RWPE1 (cell line): ENCODE measurements at regions not wholly inside any gene's neighbourhood (a gene's known extent, or its start where the extent isn't known, plus 50 kb on each side); places are given as distances from the start of the nearest gene placed in this dataset.

Experiments used
- CTCF ChIA-PET: fragments of 350-600 bp; sonication (Branson Sonifier 250); formaldehyde crosslinking; extraction: SDS; loops from one replicate; lab custom pipeline; 2021; lab: Yijun Ruan, JAX
- POLR2A ChIA-PET: fragments of 400-600 bp; formaldehyde crosslinking; extraction: SDS; loops from one replicate; lab custom pipeline; 2020; ENCODE audit warnings: antibody characterized with exemption; ENCODE audit not compliant: low non-redundant PET; lab: Yijun Ruan, JAX
- DNase-seq: peaks from one replicate; pipeline ENCODE4 v3.0.0; 2012; ENCODE audit warnings: low spot score
- H3K27ac ChIP-seq: fragments of 450-650 bp; 2 replicates; pipeline ENCODE4 v1.5.1; 2017
- TF ChIP-seq, protein P1 (sequence below): fragments of 450-650 bp; conservative IDR thresholded peaks from 2 replicates; pipeline ENCODE4 v1.5.1; 2017; ENCODE audit warnings: low read depth, mild to moderate bottlenecking

DNA sequence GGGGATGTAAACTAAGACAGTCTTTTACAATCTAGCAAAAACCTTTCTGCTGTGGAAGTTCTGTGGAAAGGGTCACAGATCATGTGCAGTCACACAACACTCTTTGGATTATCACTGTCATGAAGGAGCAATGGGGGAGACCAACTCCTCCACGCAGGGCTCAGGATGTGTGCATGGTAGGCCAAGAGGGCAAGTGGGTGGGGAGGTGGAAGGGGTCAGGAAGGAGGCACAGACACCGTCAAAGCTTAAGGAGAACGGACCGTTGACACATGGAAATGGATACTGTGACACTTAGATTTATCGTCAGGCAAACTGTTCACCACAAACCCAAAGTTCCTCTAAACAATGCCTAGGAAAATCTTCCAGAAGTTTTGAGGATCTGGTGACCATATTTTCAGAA lies 215.8 kb downstream of the PAX1 start:
- no peak overlapping the region for H3K27ac ChIP-seq
- no peak for DNase-seq
- CTCF ChIA-PET, result no interaction called here
- POLR2A ChIA-PET, result no interaction called here
- TF ChIP-seq, protein P1, sequence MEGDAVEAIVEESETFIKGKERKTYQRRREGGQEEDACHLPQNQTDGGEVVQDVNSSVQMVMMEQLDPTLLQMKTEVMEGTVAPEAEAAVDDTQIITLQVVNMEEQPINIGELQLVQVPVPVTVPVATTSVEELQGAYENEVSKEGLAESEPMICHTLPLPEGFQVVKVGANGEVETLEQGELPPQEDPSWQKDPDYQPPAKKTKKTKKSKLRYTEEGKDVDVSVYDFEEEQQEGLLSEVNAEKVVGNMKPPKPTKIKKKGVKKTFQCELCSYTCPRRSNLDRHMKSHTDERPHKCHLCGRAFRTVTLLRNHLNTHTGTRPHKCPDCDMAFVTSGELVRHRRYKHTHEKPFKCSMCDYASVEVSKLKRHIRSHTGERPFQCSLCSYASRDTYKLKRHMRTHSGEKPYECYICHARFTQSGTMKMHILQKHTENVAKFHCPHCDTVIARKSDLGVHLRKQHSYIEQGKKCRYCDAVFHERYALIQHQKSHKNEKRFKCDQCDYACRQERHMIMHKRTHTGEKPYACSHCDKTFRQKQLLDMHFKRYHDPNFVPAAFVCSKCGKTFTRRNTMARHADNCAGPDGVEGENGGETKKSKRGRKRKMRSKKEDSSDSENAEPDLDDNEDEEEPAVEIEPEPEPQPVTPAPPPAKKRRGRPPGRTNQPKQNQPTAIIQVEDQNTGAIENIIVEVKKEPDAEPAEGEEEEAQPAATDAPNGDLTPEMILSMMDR, result no peak

DNA sequence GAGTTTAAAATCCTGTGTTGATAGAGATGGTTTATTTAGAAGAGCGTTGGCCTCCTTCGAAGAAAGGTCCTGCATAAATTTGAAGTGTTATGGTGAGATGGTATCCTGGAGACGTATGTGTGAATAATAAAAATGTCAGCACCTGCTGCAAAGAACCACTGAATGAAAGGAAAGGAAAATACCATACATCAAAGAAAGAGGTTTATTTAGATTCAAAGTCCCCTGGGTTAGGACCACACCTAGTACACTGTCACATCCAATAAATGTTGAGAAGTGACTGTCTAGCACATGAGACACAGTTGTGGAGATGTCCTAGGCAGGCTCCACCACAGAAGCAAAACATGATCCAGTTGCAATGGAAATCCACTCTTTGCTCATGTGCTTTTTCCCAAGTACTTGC lies 214.7 kb downstream of the PAX1 start:
- DNase-seq, result no peak
- POLR2A ChIA-PET, result no interaction called here
- CTCF ChIA-PET, result no interaction called here
- H3K27ac ChIP-seq, result no peak overlapping the region
- TF ChIP-seq, protein P1, result no peak

DNA sequence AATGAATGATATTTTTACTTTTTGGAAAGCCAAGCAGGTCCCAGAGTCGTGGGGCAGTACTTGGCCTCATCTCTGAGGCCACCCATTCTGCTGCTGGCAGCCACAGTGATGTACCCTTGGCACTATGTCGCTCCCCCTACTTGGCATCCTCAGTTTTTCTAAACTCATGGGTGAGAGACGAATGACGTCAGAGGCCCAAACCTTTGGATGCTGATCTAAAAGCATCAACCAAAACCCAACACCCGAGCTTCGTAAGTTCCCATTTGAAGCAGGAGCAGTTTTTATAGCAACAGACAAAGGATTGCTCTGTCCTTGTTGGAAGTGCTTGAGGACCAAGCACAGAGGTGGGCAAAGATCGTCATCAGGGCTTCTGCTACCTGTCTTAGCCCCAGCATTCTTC lies 212.9 kb downstream of the PAX1 start:
- ChIA-PET CTCF (no interaction called here), POLR2A (no interaction called here)
- H3K27ac ChIP-seq, result no peak overlapping the region
- DNase-seq, result no peak
- TF ChIP-seq, protein P1, result no peak

DNA sequence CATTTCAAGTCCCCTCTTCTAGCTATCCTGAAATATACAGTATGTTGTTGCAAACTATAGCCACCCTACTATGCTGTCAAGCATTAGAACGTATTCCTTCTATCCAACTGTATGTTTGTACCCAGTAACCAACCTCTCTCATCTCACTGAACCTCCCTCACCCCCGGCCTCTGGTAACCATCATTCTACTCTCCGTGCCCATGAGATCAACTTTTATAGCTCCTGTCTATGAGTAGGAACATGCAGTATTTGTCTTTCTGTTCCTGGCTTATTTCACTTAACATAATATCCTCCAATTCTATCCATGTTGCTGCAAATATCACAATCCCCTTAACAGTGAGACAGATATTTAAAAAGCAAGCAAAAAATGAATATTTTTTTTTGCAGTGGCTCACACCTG lies 196.9 kb downstream of the PAX1 start:
- TF ChIP-seq, protein P1, result no peak
- CTCF ChIA-PET, result interaction anchor here (0.7 kb wide), 1 partner anchor 287 kb away, joined by 3 read pairs; no protein-coding TSS in a partner anchor
- POLR2A ChIA-PET, result no interaction called here
- H3K27ac ChIP-seq, result no peak overlapping the region
- DNase-seq, result no peak

DNA sequence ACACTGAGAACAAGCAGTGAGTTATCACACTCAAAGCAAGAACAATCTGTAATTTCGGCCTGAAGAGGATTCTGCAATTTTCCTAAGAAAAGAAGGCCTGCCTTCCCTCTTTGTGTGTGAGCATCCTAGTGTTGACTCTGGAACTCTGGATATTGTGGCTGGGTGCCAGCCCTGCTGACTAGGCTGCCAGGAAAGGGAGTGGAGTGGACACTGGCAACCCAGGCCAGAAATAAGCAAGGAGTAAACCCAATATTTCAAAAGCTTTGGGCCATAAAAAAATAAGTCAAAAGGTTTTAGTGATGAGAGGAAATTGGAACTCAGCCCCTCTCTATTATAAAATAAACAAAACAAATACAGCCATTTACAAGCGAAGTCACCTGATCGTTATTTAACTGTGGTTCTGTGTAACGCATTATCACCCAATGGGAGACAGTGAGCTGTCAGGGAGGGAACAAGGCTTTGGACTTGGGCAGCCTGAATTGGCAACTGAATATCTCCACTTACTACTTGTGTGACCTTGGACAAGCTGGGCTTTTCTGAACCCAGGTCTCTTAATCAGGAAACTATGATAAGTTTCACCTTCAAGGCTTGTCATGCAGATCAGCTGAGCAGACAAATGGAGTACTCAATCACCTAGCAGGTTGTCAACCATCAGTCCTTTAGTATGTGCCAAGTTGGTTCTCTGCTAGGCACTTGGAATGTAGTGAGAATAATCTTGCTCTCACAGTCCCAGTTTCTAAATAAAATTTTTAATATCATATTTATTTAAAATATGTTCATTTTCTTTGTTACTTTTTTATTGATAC lies 196.2 kb downstream of the PAX1 start:
- TF ChIP-seq, protein P1, result no peak
- DNase-seq, result no peak
- ChIA-PET POLR2A (no interaction called here), CTCF (no interaction called here)
- no peak overlapping the region for H3K27ac ChIP-seq

DNA sequence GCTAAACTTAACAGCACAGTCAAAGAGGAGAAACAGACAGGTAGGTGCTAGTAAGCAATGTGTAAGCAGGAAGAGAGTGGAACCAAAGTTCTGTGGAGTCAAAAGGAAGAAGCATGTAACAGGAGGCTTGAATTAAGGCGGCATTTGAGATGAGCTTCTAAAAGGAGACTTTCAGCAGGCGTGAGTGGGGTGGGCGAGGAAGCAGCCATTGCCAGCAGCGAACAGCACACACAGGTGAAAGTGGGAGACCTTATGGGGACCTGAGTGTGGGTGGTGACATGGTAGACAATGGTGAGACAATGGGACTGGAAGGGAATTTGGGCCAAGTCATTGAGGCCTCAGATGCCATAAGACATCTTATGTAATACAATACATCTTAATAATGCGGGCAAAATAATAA lies 195.0 kb downstream of the PAX1 start:
- TF ChIP-seq, protein P1, result no peak
- POLR2A ChIA-PET, result no interaction called here
- no peak for DNase-seq
- CTCF ChIA-PET, result no interaction called here
- H3K27ac ChIP-seq, result no peak overlapping the region
